HepG2 (cell line): ENCODE measurements at regions not wholly inside any gene's neighbourhood (a gene's known extent, or its start where the extent isn't known, plus 50 kb on each side); places are given as distances from the start of the nearest gene placed in this dataset.

Experiments
- ATAC-seq: fragments of 200-7000 bp; cut with Tn5 transposase; 3 replicates; pipeline ENCODE4 v1.9.1; 2020; ENCODE audit warnings: mild to moderate bottlenecking, moderate library complexity
- BruUV-seq: library from RNA; stranded (reverse); fragments of 400-500 nt; replicated peaks from 2 replicates; lab custom pipeline; 2021; lab: Mats Ljungman, UMichigan
- CTCF ChIA-PET: fragments of 300-600 bp; formaldehyde crosslinking; extraction: SDS; loops from one replicate; lab custom pipeline; 2021; ENCODE audit warnings: low total read pairs, inconsistent platforms, low intra/inter-chr PET ratio; lab: Yijun Ruan, JAX
- POLR2A ChIA-PET: fragments of 350-600 bp; sonication (Branson Sonifier 250); formaldehyde crosslinking; loops from one replicate; lab custom pipeline; 2020; ENCODE audit warnings: antibody characterized with exemption, inconsistent platforms; lab: Yijun Ruan, JAX
- DNase-seq: peaks from one replicate; pipeline ENCODE4 v3.0.0-alpha.2; 2015; ENCODE audit warnings: low spot score
- FAIRE-seq: peaks from 3 replicates; lab custom pipeline; 2011; peaks lifted over from hg19 to GRCh38; lab: Jason Lieb, UNC
- H2AFZ ChIP-seq: one replicate; pipeline ENCODE4 v1.6.1; 2011; ENCODE audit warnings: low read length, inconsistent platforms
- H3K27ac ChIP-seq: fragments of 300-600 bp; 3 replicates; pipeline ENCODE4 v1.8.0; 2011; ENCODE audit warnings: mixed run types, mild to moderate bottlenecking, mixed read lengths, low read length, inconsistent platforms; ENCODE audit not compliant: insufficient read depth; ENCODE audit errors: extremely low read length
- H3K27me3 ChIP-seq, 2 experiments: fragments of 200-600 bp in 1 of 2; 2 replicates in 1 of 2; 3 replicates in 1 of 2; pipeline versions ENCODE4 v1.6.0 to v1.8.0; 2011; ENCODE audit warnings: low read length in 2 of 2, mild to moderate bottlenecking in 2 of 2, moderate library complexity in 2 of 2, inconsistent platforms in 1 of 2; ENCODE audit not compliant: insufficient read depth in 2 of 2, control insufficient read depth in 1 of 2
- H3K36me3 ChIP-seq, 2 experiments: fragments of 200-600 bp in 1 of 2; replicated peaks in 1 of 2; 2 replicates in 1 of 2; 3 replicates in 1 of 2; pipeline versions ENCODE4 v1.5.1 to v1.8.0; 2011; ENCODE audit warnings: low read length in 2 of 2, inconsistent platforms in 1 of 2; ENCODE audit not compliant: insufficient read depth in 2 of 2, control insufficient read depth in 1 of 2
- H3K4me1 ChIP-seq: 2 replicates; pipeline ENCODE4 v1.5.1; 2012; ENCODE audit warnings: low read length, inconsistent platforms; ENCODE audit not compliant: insufficient read depth
- H3K4me2 ChIP-seq: 2 replicates; pipeline ENCODE4 v1.6.0; 2011; ENCODE audit warnings: low read depth, low read length, inconsistent platforms
- H3K4me3 ChIP-seq, 3 experiments: fragments of 200-600 bp in 1 of 3; sonication (generic), shearing (Covaris generic) in 1 of 3; replicated peaks in 1 of 3; 2 replicates each; pipeline ENCODE4 v1.5.1; 2011 to 2016; ENCODE audit warnings: low read length in 3 of 3, inconsistent platforms in 2 of 3, low read depth in 2 of 3, mild to moderate bottlenecking in 2 of 3, control low read depth in 1 of 3, mixed read lengths in 1 of 3; ENCODE audit not compliant: insufficient read depth in 1 of 3
- H3K79me2 ChIP-seq: one replicate; pipeline ENCODE4 v1.6.1; 2011; ENCODE audit warnings: low read length, inconsistent platforms; ENCODE audit not compliant: insufficient read depth
- H3K9ac ChIP-seq: 2 replicates; pipeline ENCODE4 v1.6.0; 2011; ENCODE audit warnings: mild to moderate bottlenecking, low read depth, low read length, inconsistent platforms; ENCODE audit not compliant: insufficient read depth
- H3K9me3 ChIP-seq: 2 replicates; pipeline ENCODE4 v1.5.1; 2012; ENCODE audit warnings: mild to moderate bottlenecking, low read length
- H4K20me1 ChIP-seq: 2 replicates; pipeline ENCODE4 v1.6.0; 2011; ENCODE audit warnings: inconsistent platforms, mild to moderate bottlenecking, low read length, moderate library complexity; ENCODE audit not compliant: insufficient read depth
- CBX1 ChIP-seq: IDR thresholded peaks from one replicate; pipeline ENCODE4 v1.6.1; 2016; ENCODE audit warnings: antibody characterized with exemption, low read depth
- CEBPB ChIP-seq: IDR thresholded peaks from 2 replicates; pipeline ENCODE4 v1.6.1; 2011; ENCODE audit warnings: low read depth, low read length, improper control_type of control experiment, borderline replicate concordance
- ELF1 ChIP-seq: sonication (generic); formaldehyde crosslinking; IDR thresholded peaks from 2 replicates; pipeline ENCODE4 v1.4.0; 2020; ENCODE audit warnings: missing genetic modification reagents
- HMG20A ChIP-seq: IDR thresholded peaks from 2 replicates; pipeline ENCODE4 v1.6.1; 2016; ENCODE audit warnings: borderline replicate concordance
- IKZF1 ChIP-seq: fragments of 450-650 bp; IDR thresholded peaks from 2 replicates; pipeline ENCODE4 v1.7.1; 2016
- IRX3 ChIP-seq: sonication (generic); formaldehyde crosslinking; IDR thresholded peaks from 2 replicates; pipeline ENCODE4 v1.8.1; 2023; ENCODE audit warnings: mild to moderate bottlenecking, low read depth, missing genetic modification reagents, borderline replicate concordance
- KDM4B ChIP-seq: sonication (generic); formaldehyde crosslinking; IDR thresholded peaks from 2 replicates; pipeline ENCODE4 v1.4.0; 2020; ENCODE audit warnings: missing genetic modification reagents
- NR2F6 ChIP-seq, 2 experiments: IDR thresholded peaks; 2 replicates each; pipeline ENCODE4 v1.6.1; 2016; ENCODE audit warnings: antibody characterized with exemption in 1 of 2, mild to moderate bottlenecking in 1 of 2
- PRPF4 ChIP-seq: fragments of 200-400 bp; formaldehyde crosslinking; IDR thresholded peaks from 2 replicates; pipeline ENCODE4 v1.6.1; 2016; ENCODE audit warnings: low read length, low read depth; ENCODE audit not compliant: poor library complexity, severe bottlenecking
- THAP8 ChIP-seq: sonication (generic); formaldehyde crosslinking; IDR thresholded peaks from 2 replicates; pipeline ENCODE4 v1.5.1; 2020; ENCODE audit warnings: missing genetic modification reagents, mild to moderate bottlenecking, borderline replicate concordance
- ZBTB1 ChIP-seq: sonication (generic); formaldehyde crosslinking; IDR thresholded peaks from 2 replicates; pipeline ENCODE4 v1.4.0; 2020; ENCODE audit warnings: missing genetic modification reagents, borderline replicate concordance
- ZFP90 ChIP-seq: sonication (generic); formaldehyde crosslinking; IDR thresholded peaks from 2 replicates; pipeline ENCODE4 v1.8.0; 2022; ENCODE audit warnings: missing genetic modification reagents, mild to moderate bottlenecking, inconsistent platforms, borderline replicate concordance
- ZNF12 ChIP-seq: sonication (generic); formaldehyde crosslinking; IDR thresholded peaks from 2 replicates; pipeline ENCODE4 v1.5.0; 2020; ENCODE audit warnings: missing genetic modification reagents
- ZNF136 ChIP-seq: sonication (generic); formaldehyde crosslinking; IDR thresholded peaks from 2 replicates; pipeline ENCODE4 v1.8.1; 2022; ENCODE audit warnings: low read depth, mild to moderate bottlenecking, moderate library complexity, missing genetic modification reagents
- ZNF530 ChIP-seq: sonication (generic); formaldehyde crosslinking; IDR thresholded peaks from 2 replicates; pipeline ENCODE4 v1.5.0; 2020; ENCODE audit warnings: low read depth, mild to moderate bottlenecking, missing genetic modification reagents
- ZNF543 ChIP-seq: sonication (generic); formaldehyde crosslinking; IDR thresholded peaks from 2 replicates; pipeline ENCODE4 v1.4.0; 2020; ENCODE audit warnings: mild to moderate bottlenecking, missing genetic modification reagents
- ZNF546 ChIP-seq: sonication (generic); formaldehyde crosslinking; conservative IDR thresholded peaks from 2 replicates; pipeline ENCODE4 v1.8.1; 2023; ENCODE audit warnings: mild to moderate bottlenecking, missing genetic modification reagents
- ZNF747 ChIP-seq: sonication (generic); formaldehyde crosslinking; IDR thresholded peaks from 2 replicates; pipeline ENCODE4 v1.8.1; 2023; ENCODE audit warnings: missing genetic modification reagents, mild to moderate bottlenecking, borderline replicate concordance
- ZSCAN9 ChIP-seq: IDR thresholded peaks from 2 replicates; pipeline ENCODE4 v1.6.1; 2016; ENCODE audit warnings: borderline replicate concordance
- WGBS: methylation state at CpG from one replicate; pipeline ENCODE4 v1.1.6; 2017; ENCODE audit warnings: low lambda C conversion rate; 5-methylcytosine and 5-hydroxymethylcytosine counted together
- in situ Hi-C: cut with HindIII; loops from 2 replicates; pipeline ENCODE4 v1.10.0; 2017; ENCODE audit warnings: low pct_unique_long_range_greater_than_20kb; ENCODE audit not compliant: extremely low pct_ligation_motif_present
- intact Hi-C: fragments of 100-400 bp; cut with micrococcal nuclease; formaldehyde crosslinking; loops from one replicate; pipeline ENCODE4 v1.10.0; 2022; ENCODE audit not compliant: unreplicated experiment

- TF ChIP-seq ZNF136 (CRISPR knock-in tag): no peak
- TF ChIP-seq IRX3 (CRISPR knock-in tag): no peak
Observed at GRCh38 chr2:12457831-12458230, 258.9 kb upstream of the TRIB2 start (continued).

GRCh38 chr2:12463189-12463588, 253.5 kb upstream of the TRIB2 start:
- no peak overlapping the region for H3K27ac ChIP-seq
- TF ChIP-seq KDM4B (CRISPR knock-in tag) (no peak), PRPF4 (no peak), ELF1 (CRISPR knock-in tag) (no peak), ZNF12 (CRISPR knock-in tag) (no peak), ZNF546 (no peak), ZNF747 (CRISPR knock-in tag) (no peak), CBX1 (no peak), THAP8 (no peak), IKZF1 (no peak), HMG20A (CRISPR knock-in tag) (no peak), ZNF530 (CRISPR knock-in tag) (no peak), ZBTB1 (CRISPR knock-in tag) (no peak), CEBPB (no peak), NR2F6 (IDR thresholded peaks at IDR 0.05) (no peak), NR2F6 (CRISPR knock-in tag; IDR thresholded peaks at IDR 0.05) (no peak), ZNF543 (CRISPR knock-in tag) (no peak), ZSCAN9 (CRISPR knock-in tag) (no peak), ZFP90 (CRISPR knock-in tag) (no peak)
- TF ChIP-seq, all 625 proteins: peak for 0
- H3K27me3 ChIP-seq: no peaks in the 10 kb centered on the region
- in situ Hi-C loops (no loop called here), intact Hi-C loops (no loop called here)
- ChIA-PET POLR2A (no interaction called here), CTCF (no interaction called here)
- FAIRE-seq (no peak), ATAC-seq (no peak), DNase-seq (no peak)
- H2AFZ ChIP-seq: no peak overlapping the region
- WGBS: 51% methylated on average over 5 of the region's 5 CpGs
- no peak overlapping the region for H3K4me3 ChIP-seq
- no peaks in the 10 kb centered on the region for H3K36me3 ChIP-seq
- H4K20me1 ChIP-seq: no peaks in the 10 kb centered on the region
- H3K4me2 ChIP-seq: no peak overlapping the region
- BruUV-seq: no TSS peak
- no peaks in the 10 kb centered on the region for H3K9me3 ChIP-seq
- no peaks in the 10 kb centered on the region for H3K79me2 ChIP-seq
- no peak overlapping the region for H3K9ac ChIP-seq
- H3K4me1 ChIP-seq: no peaks in the 10 kb centered on the region
